CD4-positive, alpha-beta T cell treated with Interleukin-15 for 4 hours (primary cell): ENCODE measurements at regions not wholly inside any gene's neighbourhood (a gene's known extent, or its start where the extent isn't known, plus 50 kb on each side); places are given as distances from the start of the nearest gene placed in this dataset.

Experiments
- DNase-seq: peaks from one replicate; pipeline ENCODE4 v3.0.0-alpha.2; 2020; ENCODE audit warnings: low spot score

- no peak for DNase-seq
Measured at GRCh38 chr20:60581606-60582115, 623.4 kb downstream of the CDH26 start.

- DNase-seq: no peak
Measured at GRCh38 chr20:60583741-60584140, 625.5 kb downstream of the CDH26 start.

- no peak for DNase-seq
Measured at GRCh38 chr20:60584221-60584620, 626.0 kb downstream of the CDH26 start.

GRCh38 chr20:60585651-60586050 lies 627.4 kb downstream of the CDH26 start:
- DNase-seq: no peak

GRCh38 chr20:60586269-60587050 lies 628.2 kb downstream of the CDH26 start:
- DNase-seq: no peak

GRCh38 chr20:60587986-60588385 lies 629.8 kb downstream of the CDH26 start:
- no peak for DNase-seq

- no peak for DNase-seq
Measured at GRCh38 chr20:60589623-60590022, 631.4 kb downstream of the CDH26 start.

- DNase-seq: no peak
Measured at GRCh38 chr20:60591172-60591799, 633.1 kb downstream of the CDH26 start.

GRCh38 chr20:60598528-60598927 lies 640.3 kb downstream of the CDH26 start:
- no peak for DNase-seq

GRCh38 chr20:60599381-60599780 lies 641.2 kb downstream of the CDH26 start:
- no peak for DNase-seq

GRCh38 chr20:60600036-60600435 lies 641.8 kb downstream of the CDH26 start:
- no peak for DNase-seq

- no peak for DNase-seq
Measured at GRCh38 chr20:60624066-60624465, 628.0 kb upstream of the CDH4 start.

GRCh38 chr20:60627751-60628565 lies 624.1 kb upstream of the CDH4 start:
- DNase-seq: no peak

- DNase-seq: no peak
Measured at GRCh38 chr20:60628749-60629148, 623.3 kb upstream of the CDH4 start.

GRCh38 chr20:60629206-60629605 lies 622.9 kb upstream of the CDH4 start:
- no peak for DNase-seq

GRCh38 chr20:60630609-60631008 lies 621.5 kb upstream of the CDH4 start:
- DNase-seq: no peak

GRCh38 chr20:60631585-60632287 lies 620.3 kb upstream of the CDH4 start:
- no peak for DNase-seq

- DNase-seq: no peak
Measured at GRCh38 chr20:60632391-60633262, 619.4 kb upstream of the CDH4 start.

GRCh38 chr20:60634491-60635172 lies 617.4 kb upstream of the CDH4 start:
- no peak for DNase-seq

- DNase-seq: no peak
Measured at GRCh38 chr20:60636417-60636816, 615.6 kb upstream of the CDH4 start.
